IMR-90 (cell line): ENCODE measurements at regions not wholly inside any gene's neighbourhood (a gene's known extent, or its start where the extent isn't known, plus 50 kb on each side); places are given as distances from the start of the nearest gene placed in this dataset.

Source experiments
- BHLHE40 ChIP-seq: fragments of 150-350 bp; IDR thresholded peaks from 2 replicates; pipeline ENCODE4 v1.6.1; 2016; ENCODE audit warnings: mild to moderate bottlenecking, low read depth, low read length
- CEBPB ChIP-seq: IDR thresholded peaks from 2 replicates; pipeline ENCODE4 v1.6.1; 2012; ENCODE audit warnings: low read depth, low read length, improper control_type of control experiment
- CTCF ChIP-seq: conservative IDR thresholded peaks from 2 replicates; pipeline ENCODE4 v1.5.1; 2012; ENCODE audit warnings: mild to moderate bottlenecking, low read depth, low read length, improper control_type of control experiment
- POLR2A ChIP-seq: IDR thresholded peaks from 2 replicates; pipeline ENCODE4 v1.6.1; 2012; ENCODE audit warnings: mild to moderate bottlenecking, low read depth, low read length
- RAD21 ChIP-seq: IDR thresholded peaks from 2 replicates; pipeline ENCODE4 v1.6.1; 2012; ENCODE audit warnings: low read length, improper control_type of control experiment
- RCOR1 ChIP-seq: IDR thresholded peaks from 2 replicates; pipeline ENCODE4 v1.6.1; 2012; ENCODE audit warnings: mild to moderate bottlenecking, low read length, improper control_type of control experiment; ENCODE audit not compliant: insufficient replicate concordance
- RFX5 ChIP-seq: IDR thresholded peaks from 2 replicates; pipeline ENCODE4 v1.8.0; 2012; ENCODE audit warnings: low read depth, mild to moderate bottlenecking, low read length, moderate library complexity

- TF ChIP-seq BHLHE40 (no peak), CTCF (no peak), POLR2A (no peak), RFX5 (no peak), RCOR1 (no peak), CEBPB (no peak), RAD21 (no peak)
Observed at GRCh38 chr7:365593-365992, 75.6 kb downstream of the FOXL3 start.
